GM19025 (cell line): ENCODE measurements at regions not wholly inside any gene's neighbourhood (a gene's known extent, or its start where the extent isn't known, plus 50 kb on each side); places are given as distances from the start of the nearest gene placed in this dataset.

ENCODE experiments used
- ATAC-seq: cut with Tn5 transposase; IDR thresholded peaks from one replicate; pipeline ENCODE4 v1.9.1; 2021; ENCODE audit warnings: mild to moderate bottlenecking, low read depth, moderate library complexity; ENCODE audit not compliant: unreplicated experiment

- ATAC-seq: no peak
These were observed 240.0 kb upstream of the PRR20A start for GRCh38 chr13:56900549-56901279.

GRCh38 chr13:56902276-56902675 is 238.4 kb upstream of the PRR20A start:
- no peak for ATAC-seq

DNA sequence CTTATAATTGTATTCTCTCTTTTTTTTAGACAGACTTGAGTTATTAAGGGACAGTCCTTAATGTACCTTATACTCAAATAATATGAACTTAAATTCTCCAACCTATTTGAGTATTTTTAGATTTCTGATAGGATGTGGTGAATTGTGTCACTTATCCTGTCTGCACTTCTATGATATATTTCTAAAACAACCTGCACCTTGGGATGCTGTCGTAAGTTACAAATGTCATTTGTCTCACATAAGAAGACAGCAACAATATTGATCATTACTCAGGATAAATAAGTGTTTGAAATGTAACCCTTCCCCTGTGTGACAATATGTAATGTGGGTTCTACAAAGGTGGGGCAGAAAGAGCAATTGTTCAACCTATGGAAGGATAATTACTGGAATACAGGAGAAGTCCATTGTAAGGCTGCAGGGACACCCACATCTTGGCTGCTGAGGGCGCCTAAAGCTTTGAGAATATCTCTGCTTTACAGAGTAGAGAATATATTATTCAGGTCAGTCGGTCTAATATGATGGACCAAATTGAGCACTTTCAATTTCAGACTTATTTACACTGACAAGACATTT is 236.9 kb upstream of the PRR20A start:
- no peak for ATAC-seq

DNA sequence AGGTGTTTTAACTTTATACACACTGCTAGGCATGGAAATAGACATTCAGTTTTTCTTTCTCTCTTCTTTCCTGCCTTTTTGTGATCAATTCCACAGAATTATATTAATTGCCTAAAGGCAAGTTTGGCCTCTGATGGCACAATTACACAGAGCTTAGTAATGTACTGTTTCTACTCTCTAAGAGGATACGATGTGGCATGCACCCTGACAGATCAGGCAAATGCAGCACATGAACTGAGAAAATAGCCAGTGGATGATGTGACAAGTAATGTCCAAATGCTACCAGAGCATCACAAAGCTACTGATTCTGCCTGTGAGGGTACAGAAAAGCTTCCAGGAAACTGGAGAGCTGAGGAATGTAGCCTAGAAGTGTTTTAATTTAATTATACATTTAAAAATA is 233.8 kb upstream of the PRR20A start:
- ATAC-seq: no peak

DNA sequence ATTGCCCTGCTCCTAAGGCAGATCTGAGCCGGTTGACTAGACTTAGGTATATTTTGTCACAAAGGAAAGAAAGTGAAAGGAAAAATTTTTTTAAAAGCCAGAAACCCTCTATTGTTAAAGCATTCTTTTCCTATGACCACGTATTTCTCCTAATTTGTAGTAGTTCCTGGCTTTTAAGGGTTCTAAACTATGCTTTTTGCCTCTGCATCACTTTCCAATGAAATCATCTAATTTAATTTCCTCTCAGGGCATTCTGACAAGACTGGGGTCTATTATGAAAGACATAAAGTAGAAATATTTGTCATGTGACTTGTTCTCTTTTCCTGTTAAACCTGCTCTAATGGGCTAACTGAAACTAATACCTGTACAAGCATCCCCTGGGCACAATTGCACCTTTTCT is 233.0 kb upstream of the PRR20A start:
- ATAC-seq: no peak

GRCh38 chr13:56909896-56910600 is 230.7 kb upstream of the PRR20A start:
- ATAC-seq: no peak

DNA sequence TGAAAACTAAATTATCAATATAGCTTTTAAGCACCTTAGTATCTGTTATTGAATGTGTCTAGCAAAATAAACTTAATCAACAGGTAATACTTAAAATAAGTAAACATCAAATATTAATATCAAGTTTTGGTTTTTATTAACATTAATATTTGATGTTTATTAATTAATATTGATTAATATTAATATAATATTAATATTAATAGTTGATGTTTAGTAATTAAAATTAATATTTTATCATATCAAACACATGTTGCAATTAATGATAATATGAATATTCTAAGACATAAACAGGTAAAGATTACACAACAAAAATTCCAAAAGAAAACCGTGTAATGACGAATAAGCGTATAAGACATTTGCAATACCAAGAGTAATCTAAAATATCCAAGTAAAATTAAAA is 222.8 kb upstream of the PRR20A start:
- no peak for ATAC-seq

DNA sequence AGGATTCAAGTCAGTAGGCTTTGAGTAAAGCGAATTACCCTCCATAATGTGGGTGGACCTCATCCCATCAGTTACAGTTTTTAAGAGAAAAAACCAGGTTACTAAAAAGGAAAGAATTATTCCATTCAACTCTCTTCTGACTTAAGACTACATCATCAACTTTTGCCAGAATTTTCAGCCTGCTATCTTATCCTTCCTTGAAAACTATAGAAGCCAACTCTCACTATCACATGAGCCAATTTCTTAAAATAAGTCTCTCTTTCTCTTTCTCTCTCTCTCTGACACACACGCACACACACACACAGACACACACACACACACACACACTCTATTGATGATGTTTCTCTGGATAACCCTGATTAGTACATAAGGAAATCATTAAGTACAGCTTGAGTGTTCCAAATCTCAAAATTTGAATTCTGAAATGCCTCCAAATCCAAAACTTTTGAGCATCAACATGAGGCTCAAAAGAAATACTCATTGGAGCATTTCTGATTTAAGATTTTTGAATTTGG is 217.0 kb upstream of the PRR20A start:
- ATAC-seq: no peak

DNA sequence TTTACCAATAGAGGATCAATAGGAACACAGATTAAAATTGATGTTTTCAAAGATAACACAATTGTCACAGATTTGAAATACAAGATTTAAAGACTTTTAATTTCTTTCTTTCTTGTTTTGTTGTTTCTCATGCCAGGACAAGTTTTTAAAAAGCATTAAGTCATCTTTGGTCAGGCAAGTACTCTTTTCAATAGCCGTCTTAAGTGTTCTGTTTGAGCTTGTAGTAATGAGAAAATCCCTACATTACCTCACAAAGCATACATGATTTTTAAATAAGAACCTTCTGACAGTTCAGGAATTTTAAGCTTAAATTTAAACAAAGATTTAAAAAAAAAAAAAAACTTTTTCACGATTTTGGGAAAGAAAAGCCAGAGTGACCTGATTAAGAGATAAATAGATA is 216.3 kb upstream of the PRR20A start:
- ATAC-seq: no peak

GRCh38 chr13:56932104-56932503 is 208.6 kb upstream of the PRR20A start:
- no peak for ATAC-seq

- ATAC-seq: no peak
These were observed 186.8 kb upstream of the PRR20A start for GRCh38 chr13:56953965-56954364.

DNA sequence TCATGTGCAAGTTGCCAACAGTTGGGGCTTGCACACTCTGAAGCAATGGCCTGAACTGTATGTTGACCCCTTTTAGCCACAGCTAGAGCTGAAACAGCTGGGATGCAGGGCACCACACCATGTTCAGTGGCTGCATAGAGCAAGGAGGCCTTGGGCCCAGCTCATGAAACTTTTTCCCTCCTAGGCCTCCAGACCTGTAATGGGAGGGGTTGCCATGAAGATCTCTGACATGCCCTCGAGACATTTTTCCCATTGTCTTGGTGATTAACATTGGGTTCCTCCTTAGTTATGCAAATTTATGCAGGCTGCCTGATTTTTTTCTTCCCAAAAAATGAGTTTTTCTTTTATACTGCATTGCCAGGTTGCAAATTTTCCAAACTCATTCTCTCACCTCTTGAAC is 165.1 kb upstream of the PRR20A start:
- ATAC-seq: no peak

GRCh38 chr13:56980856-56981255 is 159.9 kb upstream of the PRR20A start:
- ATAC-seq: no peak

DNA sequence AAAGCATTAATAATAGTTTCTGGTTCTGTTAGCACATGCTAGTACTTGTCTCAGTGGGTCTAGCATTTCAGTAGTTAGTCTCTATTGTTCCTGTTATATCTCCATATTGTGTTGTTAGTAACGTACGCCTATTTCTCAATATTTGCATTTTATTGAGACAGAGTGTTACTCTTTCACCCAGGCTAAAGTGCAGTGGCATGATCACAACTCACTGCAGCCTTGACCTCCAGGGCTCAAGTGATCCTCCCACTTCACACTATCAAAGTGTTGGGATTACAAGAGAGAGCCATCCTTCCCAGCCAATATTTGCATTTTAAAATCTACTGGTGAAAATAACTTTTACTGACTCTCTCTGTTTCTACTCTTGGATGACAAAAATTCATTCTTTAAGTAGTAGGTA is 154.6 kb upstream of the PRR20A start:
- ATAC-seq: no peak

DNA sequence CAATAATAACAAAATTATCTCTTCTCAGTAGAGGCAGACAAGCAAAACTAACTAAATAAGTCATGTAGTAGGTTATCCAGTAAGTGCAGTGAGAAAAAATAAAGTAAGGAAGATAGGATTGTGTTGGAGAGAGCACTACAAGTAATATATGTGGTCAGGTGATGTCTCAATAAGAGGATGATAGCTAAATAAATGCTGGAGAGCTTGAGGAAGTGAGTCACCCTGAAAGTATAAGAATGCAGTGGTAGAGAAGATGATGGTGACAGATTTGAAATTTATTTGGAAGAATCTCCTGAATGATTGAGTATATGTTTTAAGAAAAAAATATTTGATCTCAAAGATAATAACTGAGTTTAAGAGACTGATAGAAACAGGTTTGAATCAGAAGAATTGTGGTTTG is 152.2 kb upstream of the PRR20A start:
- no peak for ATAC-seq

GRCh38 chr13:57003682-57004081 is 137.0 kb upstream of the PRR20A start:
- no peak for ATAC-seq

DNA sequence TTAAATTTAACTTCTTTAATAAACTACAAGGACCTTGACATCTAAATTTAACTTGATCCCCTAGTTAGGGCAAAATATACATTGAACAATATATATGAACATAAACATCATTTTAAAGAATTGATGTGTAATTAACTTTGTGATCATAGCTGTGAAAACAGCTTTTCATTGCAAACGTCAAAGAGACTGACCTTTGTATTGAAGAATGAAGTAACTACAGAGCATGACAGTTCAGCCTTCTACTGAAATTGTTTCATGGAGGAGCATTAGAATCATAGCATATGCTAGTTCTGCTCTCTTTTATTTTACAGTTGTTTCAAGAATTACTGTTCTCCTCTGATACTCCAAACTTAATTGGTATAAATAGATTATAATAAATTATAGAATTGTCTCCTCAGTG is 123.4 kb upstream of the PRR20A start:
- ATAC-seq: no peak

DNA sequence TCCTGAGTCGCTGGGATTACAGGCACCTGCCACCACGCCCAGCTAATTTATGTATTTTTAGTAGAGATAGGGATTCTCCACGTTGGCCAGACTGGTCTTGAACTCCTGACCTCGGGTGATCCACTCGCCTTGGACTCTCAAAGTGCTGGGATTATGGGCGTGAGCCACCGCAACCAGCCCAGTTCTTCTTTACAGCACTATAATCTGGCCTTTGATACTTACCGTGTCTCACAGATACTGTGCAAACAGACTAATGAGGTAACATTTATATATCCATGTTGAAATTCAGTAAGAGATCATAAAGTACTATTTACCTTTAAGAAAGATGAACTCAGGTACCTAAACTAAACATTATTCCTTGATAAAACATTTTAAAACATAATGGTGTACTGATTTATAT is 121.8 kb upstream of the PRR20A start:
- ATAC-seq: no peak

DNA sequence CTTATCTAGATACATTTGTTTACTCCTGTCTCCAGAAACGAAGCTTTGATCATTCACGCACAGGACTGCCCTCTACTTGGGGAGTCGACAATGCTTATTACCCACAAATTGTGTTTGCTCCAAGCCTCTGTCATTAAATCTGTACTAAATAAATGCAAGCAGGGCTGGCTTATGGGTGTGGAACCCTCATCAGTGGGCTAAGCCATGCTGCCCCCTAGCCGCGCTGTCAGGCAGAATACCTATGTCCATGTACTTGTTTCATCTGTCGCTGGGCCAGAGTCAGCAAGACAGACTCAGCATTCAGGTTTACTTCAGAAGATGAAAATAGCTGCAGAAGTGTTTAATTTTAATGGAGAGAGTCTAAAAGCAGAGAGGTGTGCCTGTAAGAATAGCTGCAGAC is 110.0 kb upstream of the PRR20A start:
- no peak for ATAC-seq

DNA sequence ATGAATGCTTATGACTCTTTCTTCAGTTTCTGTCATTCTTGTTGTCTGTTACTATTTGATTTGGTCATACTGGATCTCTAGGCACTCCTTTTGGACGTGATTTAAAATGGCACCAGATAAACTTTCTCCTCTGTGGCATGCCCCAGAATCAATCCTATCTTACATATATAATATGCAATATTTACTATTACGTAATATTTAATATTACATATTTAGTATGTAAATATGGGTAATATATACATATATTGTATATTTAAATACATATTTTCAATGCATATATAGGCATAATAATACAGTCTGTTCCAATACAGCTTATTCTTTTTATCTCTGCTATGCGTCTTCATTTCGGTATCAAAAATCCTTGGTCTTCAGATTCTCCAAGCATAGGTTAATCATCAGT is 104.4 kb upstream of the PRR20A start:
- ATAC-seq: no peak

DNA sequence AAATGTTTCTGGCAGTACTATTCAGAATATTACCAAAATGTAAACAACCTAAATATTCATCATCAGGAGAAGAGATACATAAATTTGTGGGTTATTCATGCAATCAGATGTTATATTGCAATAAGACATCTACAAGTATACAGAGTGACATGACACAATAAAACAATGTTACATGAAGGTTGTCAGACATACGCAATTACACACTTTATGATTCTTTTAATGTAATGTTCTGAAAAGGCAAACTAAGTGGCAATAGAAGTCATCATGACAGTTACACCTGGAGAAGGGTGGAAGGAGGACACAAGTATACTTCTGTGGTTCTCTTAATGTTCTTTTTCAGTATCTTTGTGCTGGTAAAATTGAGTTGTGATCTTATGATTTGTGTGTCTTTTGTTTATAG is 95.8 kb upstream of the PRR20A start:
- ATAC-seq: no peak
